ENCODE measurements at regions not wholly inside any gene's neighbourhood (a gene's known extent, or its start where the extent isn't known, plus 50 kb on each side); places are given as distances from the start of the nearest gene placed in this dataset.
A peak's percentile ranks its signal among the peaks of the same experiment; 100 is the strongest.

DNA sequence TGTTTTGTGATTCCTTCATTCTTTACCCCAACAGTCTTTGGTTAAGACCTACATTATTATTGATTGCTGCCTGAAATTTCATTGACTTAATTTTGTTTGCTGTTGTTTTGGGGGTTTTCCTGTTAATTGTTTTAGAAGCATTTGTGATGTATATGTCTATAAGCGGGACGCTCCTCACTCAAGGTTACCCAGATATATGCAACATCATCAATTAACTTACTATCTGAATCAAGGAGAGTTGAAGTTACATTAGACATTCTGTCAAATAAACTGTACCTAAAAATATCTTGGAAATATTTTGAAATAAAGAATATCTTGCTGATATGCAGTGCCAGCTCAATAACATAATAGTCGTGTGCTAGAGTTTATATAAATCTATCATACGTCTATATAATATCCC, 125.9 kb upstream of the CDH18 start:
- Mint-ChIP-seq H3K4me3 (ENCODE audit: unreplicated experiment) (no peak overlapping the region), H3K27ac (ENCODE audit: unreplicated experiment) (no peak overlapping the region), H3K36me3 (ENCODE audit: unreplicated experiment) (no peaks in the 10 kb centered on the region), H3K9me3 (ENCODE audit: unreplicated experiment) (no peaks in the 10 kb centered on the region), H3K4me1 (ENCODE audit: low read depth, unreplicated experiment) (no peaks in the 10 kb centered on the region), H3K27me3 (ENCODE audit: unreplicated experiment) (no peaks in the 10 kb centered on the region)
- DNase-seq = no peak
- TF ChIP-seq CTCF (IDR thresholded peaks at IDR 0.05; ENCODE audit: partially characterized antibody, unreplicated experiment) = no peak

GRCh38 chr5:20113031-20113715, 125.2 kb upstream of the CDH18 start:
- no peak for TF ChIP-seq CTCF (IDR thresholded peaks at IDR 0.05; ENCODE audit: partially characterized antibody, unreplicated experiment)
- Mint-ChIP-seq H3K27me3 (ENCODE audit: unreplicated experiment) (no peaks in the 10 kb centered on the region), H3K27ac (ENCODE audit: unreplicated experiment) (no peak overlapping the region), H3K36me3 (ENCODE audit: unreplicated experiment) (no peaks in the 10 kb centered on the region), H3K4me3 (ENCODE audit: unreplicated experiment) (no peak overlapping the region), H3K9me3 (ENCODE audit: unreplicated experiment) (no peaks in the 10 kb centered on the region), H3K4me1 (ENCODE audit: low read depth, unreplicated experiment) (no peaks in the 10 kb centered on the region)
- no peak for DNase-seq

DNA sequence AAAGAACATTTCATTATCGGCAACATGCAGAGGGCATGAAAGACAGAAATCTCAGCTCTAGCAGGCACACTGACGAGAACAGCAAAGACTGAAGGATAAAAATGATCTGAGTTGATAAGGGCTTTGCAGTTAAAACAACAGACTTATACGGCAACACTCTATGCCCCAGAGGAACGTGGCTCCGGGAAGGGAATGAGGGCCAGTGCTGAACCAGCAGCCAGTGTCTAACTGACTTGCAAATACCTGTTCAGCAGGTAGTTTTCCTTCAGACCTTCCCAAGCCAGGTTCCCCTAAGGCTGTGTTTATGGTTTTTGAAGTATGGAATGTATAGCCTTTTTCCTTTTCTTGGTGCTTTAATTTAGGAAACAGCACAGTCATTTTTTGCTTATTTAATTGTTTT, 121.3 kb upstream of the CDH18 start:
- H3K4me3 Mint-ChIP-seq (ENCODE audit: unreplicated experiment) = no peak overlapping the region
- H3K36me3 Mint-ChIP-seq (ENCODE audit: unreplicated experiment) = no peaks in the 10 kb centered on the region
- H3K27ac Mint-ChIP-seq (ENCODE audit: unreplicated experiment) = no peak overlapping the region
- TF ChIP-seq CTCF (IDR thresholded peaks at IDR 0.05; ENCODE audit: partially characterized antibody, unreplicated experiment) = no peak
- no peak for DNase-seq
- peaks cover 2% of the 10 kb centered on the region for H3K4me1 Mint-ChIP-seq (ENCODE audit: low read depth, unreplicated experiment)
- no peaks in the 10 kb centered on the region for H3K27me3 Mint-ChIP-seq (ENCODE audit: unreplicated experiment)
- H3K9me3 Mint-ChIP-seq (ENCODE audit: unreplicated experiment) = no peaks in the 10 kb centered on the region

DNA sequence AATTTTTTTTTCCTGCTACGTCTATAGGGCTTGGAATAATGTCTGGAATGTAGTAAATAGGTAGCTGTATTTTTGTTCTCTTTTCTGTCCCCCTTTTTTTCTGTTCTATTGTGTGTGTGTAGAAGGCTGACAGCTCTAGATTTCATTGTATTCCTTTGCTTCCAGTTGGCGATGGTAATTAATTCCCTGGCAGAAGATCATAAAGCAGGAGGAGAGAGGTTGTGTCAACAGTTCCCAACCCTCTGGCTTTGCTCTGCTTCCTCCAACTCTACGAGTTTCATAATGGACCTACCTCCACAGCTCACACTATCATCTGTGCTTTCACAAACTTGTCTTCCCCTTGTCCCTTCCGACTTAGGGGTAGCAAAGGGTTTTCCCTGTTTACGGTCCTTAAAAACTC, 117.9 kb upstream of the CDH18 start:
- peaks cover 13% of the 10 kb centered on the region for H3K4me1 Mint-ChIP-seq (ENCODE audit: low read depth, unreplicated experiment)
- no peak for DNase-seq
- H3K36me3 Mint-ChIP-seq (ENCODE audit: unreplicated experiment) = no peaks in the 10 kb centered on the region
- no peaks in the 10 kb centered on the region for H3K27me3 Mint-ChIP-seq (ENCODE audit: unreplicated experiment)
- TF ChIP-seq CTCF (IDR thresholded peaks at IDR 0.05; ENCODE audit: partially characterized antibody, unreplicated experiment) = no peak
- H3K27ac Mint-ChIP-seq (ENCODE audit: unreplicated experiment) = no peak overlapping the region
- no peak overlapping the region for H3K4me3 Mint-ChIP-seq (ENCODE audit: unreplicated experiment)
- H3K9me3 Mint-ChIP-seq (ENCODE audit: unreplicated experiment) = no peaks in the 10 kb centered on the region

DNA sequence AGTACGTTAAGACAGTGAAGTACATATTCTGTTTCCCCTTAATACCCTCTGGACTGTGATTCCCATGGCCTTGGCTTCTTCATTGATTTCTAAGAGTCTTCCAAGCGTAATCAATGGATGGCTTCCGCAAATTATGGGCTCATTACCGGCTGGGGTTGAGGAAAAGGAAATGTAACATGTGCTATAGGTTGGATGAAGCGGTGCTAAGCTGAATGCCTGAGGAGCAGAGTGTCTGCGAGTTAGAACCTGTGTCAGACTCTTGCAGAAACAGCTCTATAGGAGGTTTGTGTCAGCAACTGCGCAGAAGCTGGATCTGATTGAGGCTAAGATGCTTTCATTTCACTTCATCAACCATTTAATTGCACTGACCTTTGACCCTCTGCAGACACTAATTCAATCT, 114.3 kb upstream of the CDH18 start:
- no peaks in the 10 kb centered on the region for H3K36me3 Mint-ChIP-seq (ENCODE audit: unreplicated experiment)
- H3K4me3 Mint-ChIP-seq (ENCODE audit: unreplicated experiment) = no peak overlapping the region
- H3K9me3 Mint-ChIP-seq (ENCODE audit: unreplicated experiment) = no peaks in the 10 kb centered on the region
- no peaks in the 10 kb centered on the region for H3K27me3 Mint-ChIP-seq (ENCODE audit: unreplicated experiment)
- TF ChIP-seq CTCF (IDR thresholded peaks at IDR 0.05; ENCODE audit: partially characterized antibody, unreplicated experiment) = no peak
- H3K27ac Mint-ChIP-seq (ENCODE audit: unreplicated experiment) = no peak overlapping the region
- H3K4me1 Mint-ChIP-seq (ENCODE audit: low read depth, unreplicated experiment) = peaks cover 11% of the 10 kb centered on the region
- peak; percentile 19 for DNase-seq

Measured in glutamatergic neuron (in vitro differentiated cells).